Keratinocyte (primary cell): ENCODE measurements at regions not wholly inside any gene's neighbourhood (a gene's known extent, or its start where the extent isn't known, plus 50 kb on each side); places are given as distances from the start of the nearest gene placed in this dataset.

Source experiments
- CTCF ChIP-seq, 3 experiments: IDR thresholded peaks in 1 of 3; conservative IDR thresholded peaks in 1 of 3; optimal IDR thresholded peaks in 1 of 3; 2 replicates in 2 of 3; 3 replicates in 1 of 3; pipeline versions ENCODE3 to v1.5.1; 2011; ENCODE audit warnings: low read length in 3 of 3, mild to moderate bottlenecking in 3 of 3, moderate library complexity in 2 of 3, control low read depth in 1 of 3, inconsistent platforms in 1 of 3; ENCODE audit not compliant: insufficient read depth in 2 of 3; ENCODE audit errors: extremely low read depth in 1 of 3
- EZH2 ChIP-seq: IDR thresholded peaks from one replicate; pipeline ENCODE4 v1.6.1; 2012; ENCODE audit warnings: inconsistent platforms, mild to moderate bottlenecking, low read length, moderate library complexity

- TF ChIP-seq CTCF (optimal IDR thresholded peaks at IDR 0.05 in 1 of 3, IDR thresholded peaks at IDR 0.05 in 1 of 3, conservative IDR thresholded peaks at IDR 0.05 in 1 of 3; ENCODE audit: extremely low read depth in 1 of 3, insufficient read depth in 2 of 3, low read length in 3 of 3) = no peak
- no peak for TF ChIP-seq EZH2
Measured at GRCh38 chr7:41156268-41156667, 546.6 kb downstream of the INHBA start.
